HEK293 (cell line): ENCODE measurements at regions not wholly inside any gene's neighbourhood (a gene's known extent, or its start where the extent isn't known, plus 50 kb on each side); places are given as distances from the start of the nearest gene placed in this dataset.

Experiments
- CTCF ChIA-PET: fragments of 350-600 bp; formaldehyde crosslinking; extraction: SDS; loops from one replicate; lab custom pipeline; 2021; ENCODE audit warnings: antibody characterized with exemption; lab: Yijun Ruan, JAX
- POLR2A ChIA-PET: fragments of 300-600 bp; formaldehyde crosslinking; extraction: SDS; loops from one replicate; lab custom pipeline; 2020; ENCODE audit warnings: antibody characterized with exemption, inconsistent platforms; lab: Yijun Ruan, JAX
- H3K27ac ChIP-seq: fragments of 200-500 bp; sonication (Bioruptor generic); 2 replicates; pipeline ENCODE4 v1.5.1; 2014; ENCODE audit warnings: low read depth, low read length, control low read depth, inconsistent platforms; ENCODE audit errors: extremely low read depth
- H3K36me3 ChIP-seq, 2 experiments: fragments of 200-500 bp in 1 of 2; sonication (Bioruptor generic) in 1 of 2; 1 replicate in 1 of 2; 2 replicates in 1 of 2; pipeline ENCODE4 v1.5.1; 2014 to 2017; ENCODE audit warnings: inconsistent platforms in 2 of 2, low read length in 2 of 2; ENCODE audit not compliant: control insufficient read depth in 2 of 2, insufficient read depth in 1 of 2
- H3K4me1 ChIP-seq: fragments of 200-500 bp; sonication (Bioruptor generic); 2 replicates; pipeline ENCODE4 v1.5.1; 2014; ENCODE audit warnings: mild to moderate bottlenecking, low read length, inconsistent platforms; ENCODE audit not compliant: control insufficient read depth, insufficient read depth
- H3K4me3 ChIP-seq: 2 replicates; pipeline ENCODE4 v1.5.1; 2011; ENCODE audit warnings: low read depth, mild to moderate bottlenecking, control low read depth, low read length, moderate library complexity
- H3K9me3 ChIP-seq: fragments of 200-500 bp; sonication (Bioruptor generic); 2 replicates; pipeline ENCODE4 v1.5.1; 2014; ENCODE audit warnings: low read depth, low read length, inconsistent platforms; ENCODE audit not compliant: control insufficient read depth, insufficient read depth
- ZBTB21 ChIP-seq: fragments of 450-650 bp; formaldehyde crosslinking; IDR thresholded peaks from 2 replicates; pipeline ENCODE4 v1.5.1; 2017; ENCODE audit warnings: missing biosample characterization, missing genetic modification characterization
- ZEB2 ChIP-seq: fragments of 450-650 bp; formaldehyde crosslinking; IDR thresholded peaks from 2 replicates; pipeline ENCODE4 v1.5.1; 2016; ENCODE audit warnings: missing biosample characterization, missing genetic modification characterization
- ZFP37 ChIP-seq: fragments of 450-650 bp; formaldehyde crosslinking; IDR thresholded peaks from 2 replicates; pipeline ENCODE4 v1.5.1; 2016; ENCODE audit warnings: missing biosample characterization, missing genetic modification characterization
- ZFP41 ChIP-seq: fragments of 450-650 bp; formaldehyde crosslinking; IDR thresholded peaks from 2 replicates; pipeline ENCODE4 v1.5.1; 2016; ENCODE audit warnings: missing biosample characterization, missing genetic modification characterization, borderline replicate concordance
- ZNF140 ChIP-seq: fragments of 450-650 bp; formaldehyde crosslinking; IDR thresholded peaks from 2 replicates; pipeline ENCODE4 v1.5.1; 2016; ENCODE audit warnings: missing biosample characterization, missing genetic modification characterization
- ZNF146 ChIP-seq: fragments of 450-650 bp; formaldehyde crosslinking; IDR thresholded peaks from 2 replicates; pipeline ENCODE4 v1.5.1; 2016; ENCODE audit warnings: missing biosample characterization, missing genetic modification characterization
- ZNF169 ChIP-seq: fragments of 450-650 bp; formaldehyde crosslinking; IDR thresholded peaks from 2 replicates; pipeline ENCODE4 v1.5.1; 2016; ENCODE audit warnings: missing biosample characterization, missing genetic modification characterization
- ZNF175 ChIP-seq: fragments of 450-650 bp; formaldehyde crosslinking; IDR thresholded peaks from 2 replicates; pipeline ENCODE4 v1.5.1; 2016; ENCODE audit warnings: missing biosample characterization, missing genetic modification characterization
- ZNF23 ChIP-seq: fragments of 450-650 bp; formaldehyde crosslinking; IDR thresholded peaks from 2 replicates; pipeline ENCODE4 v1.5.1; 2016; ENCODE audit warnings: missing biosample characterization, missing genetic modification characterization, borderline replicate concordance
- ZNF391 ChIP-seq: fragments of 450-650 bp; formaldehyde crosslinking; IDR thresholded peaks from 2 replicates; pipeline ENCODE4 v1.5.1; 2016; ENCODE audit warnings: low read depth, missing biosample characterization, missing genetic modification characterization, borderline replicate concordance
- ZNF416 ChIP-seq: fragments of 450-650 bp; formaldehyde crosslinking; IDR thresholded peaks from 2 replicates; pipeline ENCODE4 v1.5.1; 2016; ENCODE audit warnings: missing biosample characterization, missing genetic modification characterization
- ZNF501 ChIP-seq: fragments of 450-650 bp; formaldehyde crosslinking; IDR thresholded peaks from 2 replicates; pipeline ENCODE4 v1.5.1; 2016; ENCODE audit warnings: missing biosample characterization, missing genetic modification characterization
- ZNF768 ChIP-seq: fragments of 450-650 bp; formaldehyde crosslinking; IDR thresholded peaks from 2 replicates; pipeline ENCODE4 v1.5.1; 2018; ENCODE audit warnings: missing biosample characterization, mild to moderate bottlenecking, missing genetic modification characterization
- ZNF792 ChIP-seq: fragments of 450-650 bp; formaldehyde crosslinking; IDR thresholded peaks from 2 replicates; pipeline ENCODE4 v1.5.1; 2016; ENCODE audit warnings: missing biosample characterization, missing genetic modification characterization
- TF ChIP-seq, protein P1 (sequence below): fragments of 450-650 bp; formaldehyde crosslinking; conservative IDR thresholded peaks from 2 replicates; pipeline ENCODE4 v1.5.1; 2016; ENCODE audit warnings: low read depth, missing biosample characterization, missing genetic modification characterization
- TF ChIP-seq, protein P2 (sequence below): fragments of 450-650 bp; formaldehyde crosslinking; IDR thresholded peaks from 2 replicates; pipeline ENCODE4 v1.5.1; 2016; ENCODE audit warnings: missing biosample characterization, missing genetic modification characterization
- TF ChIP-seq, protein P3 (sequence below): fragments of 450-650 bp; IDR thresholded peaks from 2 replicates; pipeline ENCODE4 v1.5.1; 2018; ENCODE audit warnings: missing biosample characterization, mild to moderate bottlenecking, missing genetic modification characterization

DNA sequence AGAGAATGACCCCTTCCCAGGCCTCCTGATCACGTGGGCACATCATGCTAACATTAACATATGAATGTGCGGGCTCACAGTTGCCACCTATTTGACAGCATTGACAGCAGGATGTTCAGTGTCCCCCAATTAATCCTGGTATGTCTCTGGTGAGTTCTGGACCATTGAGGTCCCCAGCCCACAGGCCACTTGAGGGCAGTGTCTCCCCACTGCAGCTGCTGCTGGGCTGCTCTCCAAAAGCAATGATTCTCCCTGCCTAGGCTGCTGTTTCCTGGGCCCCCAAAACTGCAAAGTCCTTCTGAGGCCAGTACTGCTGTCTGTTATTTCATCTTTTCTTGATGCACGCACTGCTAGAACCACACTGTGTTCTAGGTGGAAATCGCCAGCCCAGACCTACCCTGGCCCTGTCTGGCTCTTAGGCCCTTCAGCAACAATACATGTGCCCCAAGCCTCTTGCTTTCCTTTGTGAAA, 52.7 kb upstream of the MAPK4 start (continued):
- no peak for TF ChIP-seq ZFP37 (tag by site-specific recombination)
- TF ChIP-seq, protein P1, sequence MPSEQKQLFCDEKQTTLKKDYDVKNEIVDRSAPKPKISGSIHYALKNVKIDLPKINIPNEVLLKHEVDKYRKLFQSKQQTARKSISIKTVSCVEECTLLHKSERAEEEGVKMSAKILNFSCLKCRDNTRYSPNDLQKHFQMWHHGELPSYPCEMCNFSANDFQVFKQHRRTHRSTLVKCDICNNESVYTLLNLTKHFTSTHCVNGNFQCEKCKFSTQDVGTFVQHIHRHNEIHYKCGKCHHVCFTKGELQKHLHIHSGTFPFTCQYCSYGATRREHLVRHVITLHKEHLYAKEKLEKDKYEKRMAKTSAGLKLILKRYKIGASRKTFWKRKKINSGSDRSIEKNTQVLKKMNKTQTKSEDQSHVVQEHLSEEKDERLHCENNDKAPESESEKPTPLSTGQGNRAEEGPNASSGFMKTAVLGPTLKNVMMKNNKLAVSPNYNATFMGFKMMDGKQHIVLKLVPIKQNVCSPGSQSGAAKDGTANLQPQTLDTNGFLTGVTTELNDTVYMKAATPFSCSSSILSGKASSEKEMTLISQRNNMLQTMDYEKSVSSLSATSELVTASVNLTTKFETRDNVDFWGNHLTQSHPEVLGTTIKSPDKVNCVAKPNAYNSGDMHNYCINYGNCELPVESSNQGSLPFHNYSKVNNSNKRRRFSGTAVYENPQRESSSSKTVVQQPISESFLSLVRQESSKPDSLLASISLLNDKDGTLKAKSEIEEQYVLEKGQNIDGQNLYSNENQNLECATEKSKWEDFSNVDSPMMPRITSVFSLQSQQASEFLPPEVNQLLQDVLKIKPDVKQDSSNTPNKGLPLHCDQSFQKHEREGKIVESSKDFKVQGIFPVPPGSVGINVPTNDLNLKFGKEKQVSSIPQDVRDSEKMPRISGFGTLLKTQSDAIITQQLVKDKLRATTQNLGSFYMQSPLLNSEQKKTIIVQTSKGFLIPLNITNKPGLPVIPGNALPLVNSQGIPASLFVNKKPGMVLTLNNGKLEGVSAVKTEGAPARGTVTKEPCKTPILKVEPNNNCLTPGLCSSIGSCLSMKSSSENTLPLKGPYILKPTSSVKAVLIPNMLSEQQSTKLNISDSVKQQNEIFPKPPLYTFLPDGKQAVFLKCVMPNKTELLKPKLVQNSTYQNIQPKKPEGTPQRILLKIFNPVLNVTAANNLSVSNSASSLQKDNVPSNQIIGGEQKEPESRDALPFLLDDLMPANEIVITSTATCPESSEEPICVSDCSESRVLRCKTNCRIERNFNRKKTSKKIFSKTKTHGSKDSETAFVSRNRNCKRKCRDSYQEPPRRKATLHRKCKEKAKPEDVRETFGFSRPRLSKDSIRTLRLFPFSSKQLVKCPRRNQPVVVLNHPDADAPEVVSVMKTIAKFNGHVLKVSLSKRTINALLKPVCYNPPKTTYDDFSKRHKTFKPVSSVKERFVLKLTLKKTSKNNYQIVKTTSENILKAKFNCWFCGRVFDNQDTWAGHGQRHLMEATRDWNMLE (tag by site-specific recombination), result no peak
- no peak for TF ChIP-seq ZNF501 (tag by site-specific recombination)
- no peak for TF ChIP-seq ZNF391 (tag by site-specific recombination)
- TF ChIP-seq ZNF768 (tag by site-specific recombination), result no peak
- no peak for TF ChIP-seq ZNF416
- no peak for TF ChIP-seq ZNF140
- TF ChIP-seq, protein P2, sequence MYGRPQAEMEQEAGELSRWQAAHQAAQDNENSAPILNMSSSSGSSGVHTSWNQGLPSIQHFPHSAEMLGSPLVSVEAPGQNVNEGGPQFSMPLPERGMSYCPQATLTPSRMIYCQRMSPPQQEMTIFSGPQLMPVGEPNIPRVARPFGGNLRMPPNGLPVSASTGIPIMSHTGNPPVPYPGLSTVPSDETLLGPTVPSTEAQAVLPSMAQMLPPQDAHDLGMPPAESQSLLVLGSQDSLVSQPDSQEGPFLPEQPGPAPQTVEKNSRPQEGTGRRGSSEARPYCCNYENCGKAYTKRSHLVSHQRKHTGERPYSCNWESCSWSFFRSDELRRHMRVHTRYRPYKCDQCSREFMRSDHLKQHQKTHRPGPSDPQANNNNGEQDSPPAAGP (tag by site-specific recombination), result no peak
- no peak for TF ChIP-seq ZFP41 (tag by site-specific recombination)
- TF ChIP-seq ZEB2 (tag by site-specific recombination), result no peak
- TF ChIP-seq ZNF169 (tag by site-specific recombination), result no peak
- TF ChIP-seq ZNF23 (tag by site-specific recombination), result no peak
- TF ChIP-seq ZNF175 (tag by site-specific recombination), result no peak
- TF ChIP-seq, protein P3, sequence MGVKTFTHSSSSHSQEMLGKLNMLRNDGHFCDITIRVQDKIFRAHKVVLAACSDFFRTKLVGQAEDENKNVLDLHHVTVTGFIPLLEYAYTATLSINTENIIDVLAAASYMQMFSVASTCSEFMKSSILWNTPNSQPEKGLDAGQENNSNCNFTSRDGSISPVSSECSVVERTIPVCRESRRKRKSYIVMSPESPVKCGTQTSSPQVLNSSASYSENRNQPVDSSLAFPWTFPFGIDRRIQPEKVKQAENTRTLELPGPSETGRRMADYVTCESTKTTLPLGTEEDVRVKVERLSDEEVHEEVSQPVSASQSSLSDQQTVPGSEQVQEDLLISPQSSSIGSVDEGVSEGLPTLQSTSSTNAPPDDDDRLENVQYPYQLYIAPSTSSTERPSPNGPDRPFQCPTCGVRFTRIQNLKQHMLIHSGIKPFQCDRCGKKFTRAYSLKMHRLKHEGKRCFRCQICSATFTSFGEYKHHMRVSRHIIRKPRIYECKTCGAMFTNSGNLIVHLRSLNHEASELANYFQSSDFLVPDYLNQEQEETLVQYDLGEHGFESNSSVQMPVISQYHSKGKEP (tag by site-specific recombination), result no peak
- no peak for TF ChIP-seq ZBTB21 (tag by site-specific recombination)

DNA sequence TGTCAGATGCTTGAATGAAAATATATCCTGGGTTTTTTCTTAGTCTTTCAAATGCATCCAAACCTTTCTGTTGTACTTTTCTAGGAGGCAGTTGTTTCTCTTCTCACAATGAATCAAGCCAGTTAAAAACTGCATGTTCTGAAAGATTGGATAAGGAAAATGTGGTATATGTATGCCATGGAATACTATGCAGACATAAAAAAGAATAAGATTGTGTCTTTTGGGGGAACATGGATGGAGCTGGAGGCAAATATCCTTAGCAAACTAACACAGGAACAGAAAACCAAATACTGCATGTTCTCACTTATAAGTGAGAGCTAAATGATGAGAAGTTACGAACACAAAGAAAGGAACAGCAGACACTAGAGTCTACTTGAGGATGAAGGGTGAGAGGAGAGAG, 51.7 kb upstream of the MAPK4 start:
- TF ChIP-seq ZNF146, result peak; percentile 72
- no peak for TF ChIP-seq ZNF792 (tag by site-specific recombination)
- TF ChIP-seq, protein P3 (tag by site-specific recombination), result no peak

More for the DNA sequence above, 51.7 kb upstream of the MAPK4 start:
- Histone ChIP-seq H3K36me3 (no peaks in the 10 kb centered on the region), H3K4me1 (no peaks in the 10 kb centered on the region), H3K4me3 (no peak overlapping the region), H3K9me3 (no peaks in the 10 kb centered on the region), H3K27ac (no peak overlapping the region)
- CTCF ChIA-PET, result interaction anchor here (0.7 to 2.0 kb wide), 7 partner anchors 12 to 533 kb away, joined by 3 to 10 read pairs (median 3); no protein-coding TSS in a partner anchor
- POLR2A ChIA-PET, result no interaction called here
